ENCODE measurements at regions not wholly inside any gene's neighbourhood (a gene's known extent, or its start where the extent isn't known, plus 50 kb on each side); places are given as distances from the start of the nearest gene placed in this dataset.

- TF ChIP-seq CTCF (IDR thresholded peaks at IDR 0.05): no peak
- TF ChIP-seq POLR2A (IDR thresholded peaks at IDR 0.05): no peak
These were observed 182.7 kb downstream of the C7orf25 start for GRCh38 chr7:42729053-42729765.
